ENCODE measurements at regions not wholly inside any gene's neighbourhood (a gene's known extent, or its start where the extent isn't known, plus 50 kb on each side); places are given as distances from the start of the nearest gene placed in this dataset.

GRCh38 chr10:89980166-89980565, 278.8 kb downstream of the KIF20B start:
- Histone ChIP-seq H3K27me3 (replicated peaks in 1 of 4; ENCODE audit: control extremely low read depth in 1 of 4, control insufficient read depth in 3 of 4, insufficient read depth in 4 of 4, low read length in 3 of 4) (no peaks in the 10 kb centered on the region), H3K4me2 (replicated peaks; ENCODE audit: low read depth, low read length, poor library complexity, severe bottlenecking) (no peak overlapping the region), H3K4me3 (ENCODE audit: control extremely low read depth in 1 of 5, extremely low read depth in 1 of 5, insufficient read depth in 1 of 5, low read depth in 2 of 5, low read length in 4 of 5) (no peak overlapping the region), H4K20me1 (ENCODE audit: control insufficient read depth, insufficient read depth, low read length, poor library complexity, severe bottlenecking) (no peaks in the 10 kb centered on the region), H3K36me3 (replicated peaks in 1 of 2; ENCODE audit: control extremely low read depth in 1 of 2, control insufficient read depth in 1 of 2, extremely low read depth in 1 of 2, insufficient read depth in 2 of 2, low read length in 1 of 2) (no peaks in the 10 kb centered on the region), H3K27ac (ENCODE audit: low read length in 2 of 2) (no peak overlapping the region), H3K79me2 (ENCODE audit: control insufficient read depth, insufficient read depth, low read length) (no peaks in the 10 kb centered on the region), H3K4me1 (ENCODE audit: control insufficient read depth in 2 of 2, insufficient read depth in 2 of 2, low read length in 2 of 2) (peaks cover 0 to 11% of the 10 kb centered on the region in 2 donors), H2AFZ (ENCODE audit: insufficient read depth, low read depth, low read length, poor library complexity, severe bottlenecking) (no peak overlapping the region), H3K9me3 (ENCODE audit: control extremely low read depth in 1 of 3, control insufficient read depth in 2 of 3, insufficient read depth in 1 of 3, low read length in 2 of 3) (peaks cover 0 to 3% (median 0%) of the 10 kb centered on the region in 3 donors), H3K9ac (ENCODE audit: low read length) (no peak overlapping the region)
- no peak overlapping the region for H3K4me3 Mint-ChIP-seq
- ATAC-seq (ENCODE audit: low read depth) (no peak), DNase-seq (no peak)
- ChIA-PET POLR2A (no interaction called here), CTCF (no interaction called here)
- no peak overlapping the region for H3K27ac Mint-ChIP-seq
- no peak for TF ChIP-seq CTCF (IDR thresholded peaks at IDR 0.05)
- TF ChIP-seq EZH2 (IDR thresholded peaks at IDR 0.05; ENCODE audit: borderline replicate concordance, insufficient read depth, low read depth, low read length, poor library complexity, severe bottlenecking) = no peak
- WGBS (ENCODE audit: insufficient coverage) = no CpG with 5 or more reads among the region's 2 CpGs
- intact Hi-C loops (cut with micrococcal nuclease) = no loop called here
- H3K9me3 Mint-ChIP-seq (ENCODE audit: insufficient read depth) = no peaks in the 10 kb centered on the region
- no peaks in the 10 kb centered on the region for H3K27me3 Mint-ChIP-seq
- peaks cover 6% of the 10 kb centered on the region for H3K4me1 Mint-ChIP-seq

DNA sequence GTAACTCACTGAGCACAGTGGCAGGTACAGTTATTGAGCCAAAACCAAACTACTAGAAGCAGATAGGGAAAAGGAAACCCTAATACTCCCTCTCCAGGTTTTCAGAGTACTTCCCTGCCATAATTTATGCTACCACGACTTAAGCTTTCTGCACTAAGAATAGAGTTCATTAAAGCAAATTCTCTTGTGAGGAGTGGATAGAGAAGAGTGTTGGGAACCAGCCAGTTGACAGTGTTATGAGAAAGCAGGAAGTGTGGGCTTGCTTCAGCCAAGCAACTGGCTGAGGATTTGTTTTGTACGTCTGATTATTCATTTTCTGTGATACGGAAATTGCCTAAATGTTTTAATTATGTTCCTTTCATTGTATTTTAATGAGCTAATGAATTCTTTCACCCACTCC, 280.5 kb downstream of the KIF20B start:
- Histone ChIP-seq H2AFZ (ENCODE audit: insufficient read depth, low read depth, low read length, poor library complexity, severe bottlenecking) (no peak overlapping the region), H3K4me1 (ENCODE audit: control insufficient read depth in 2 of 2, insufficient read depth in 2 of 2, low read length in 2 of 2) (peaks cover 0 to 3% of the 10 kb centered on the region in 2 donors), H3K4me2 (replicated peaks; ENCODE audit: low read depth, low read length, poor library complexity, severe bottlenecking) (no peak overlapping the region), H3K4me3 (ENCODE audit: control extremely low read depth in 1 of 5, extremely low read depth in 1 of 5, insufficient read depth in 1 of 5, low read depth in 2 of 5, low read length in 4 of 5) (no peak overlapping the region), H3K27me3 (replicated peaks in 1 of 4; ENCODE audit: control extremely low read depth in 1 of 4, control insufficient read depth in 3 of 4, insufficient read depth in 4 of 4, low read length in 3 of 4) (no peaks in the 10 kb centered on the region), H3K36me3 (replicated peaks in 1 of 2; ENCODE audit: control extremely low read depth in 1 of 2, control insufficient read depth in 1 of 2, extremely low read depth in 1 of 2, insufficient read depth in 2 of 2, low read length in 1 of 2) (no peaks in the 10 kb centered on the region), H3K27ac (ENCODE audit: low read length in 2 of 2) (no peak overlapping the region), H4K20me1 (ENCODE audit: control insufficient read depth, insufficient read depth, low read length, poor library complexity, severe bottlenecking) (no peaks in the 10 kb centered on the region), H3K9me3 (ENCODE audit: control extremely low read depth in 1 of 3, control insufficient read depth in 2 of 3, insufficient read depth in 1 of 3, low read length in 2 of 3) (peaks cover 0 to 3% (median 0%) of the 10 kb centered on the region in 3 donors), H3K79me2 (ENCODE audit: control insufficient read depth, insufficient read depth, low read length) (no peaks in the 10 kb centered on the region), H3K9ac (ENCODE audit: low read length) (no peak overlapping the region)
- no peak for TF ChIP-seq CTCF (IDR thresholded peaks at IDR 0.05)
- TF ChIP-seq EZH2 (IDR thresholded peaks at IDR 0.05; ENCODE audit: borderline replicate concordance, insufficient read depth, low read depth, low read length, poor library complexity, severe bottlenecking) = no peak
- H3K4me1 Mint-ChIP-seq = no peaks in the 10 kb centered on the region
- CTCF ChIA-PET = no interaction called here
- ATAC-seq (ENCODE audit: low read depth) (no peak), DNase-seq (no peak)
- no peak overlapping the region for H3K4me3 Mint-ChIP-seq
- intact Hi-C loops (cut with micrococcal nuclease) = no loop called here
- H3K27me3 Mint-ChIP-seq = no peaks in the 10 kb centered on the region
- POLR2A ChIA-PET = no interaction called here
- no peak overlapping the region for H3K27ac Mint-ChIP-seq
- no peaks in the 10 kb centered on the region for H3K9me3 Mint-ChIP-seq (ENCODE audit: insufficient read depth)
- no CpG with 5 or more reads among the region's 3 CpGs for WGBS (ENCODE audit: insufficient coverage)

Measured in B cell (primary cell).